K562 (cell line): ENCODE measurements at regions not wholly inside any gene's neighbourhood (a gene's known extent, or its start where the extent isn't known, plus 50 kb on each side); places are given as distances from the start of the nearest gene placed in this dataset.

Source experiments
- ATAC-seq: fragments of 200-7000 bp; cut with Tn5 transposase; 3 replicates; pipeline ENCODE4 v1.9.1; 2020; ENCODE audit warnings: moderate library complexity
- BruUV-seq: library from RNA; stranded (reverse); fragments of 400-500 nt; replicated peaks from 2 replicates; lab custom pipeline; 2021; lab: Mats Ljungman, UMichigan
- CTCF ChIA-PET: fragments of 300-600 bp; formaldehyde crosslinking; extraction: SDS; loops from one replicate; lab custom pipeline; 2021; ENCODE audit warnings: low intra/inter-chr PET ratio; lab: Yijun Ruan, JAX
- POLR2A ChIA-PET: fragments of 300-600, 350-650 bp; sonication (Branson Sonifier 250); formaldehyde crosslinking; extraction: SDS; loops from one replicate; lab custom pipeline; 2021; ENCODE audit warnings: antibody characterized with exemption, inconsistent platforms; lab: Yijun Ruan, JAX
- DNase-seq, 4 experiments: peaks; one replicate each; pipeline versions ENCODE4 v3.0.0 to v3.0.0-alpha.2; 2011 to 2018; ENCODE audit warnings: low spot score in 3 of 4, mixed read lengths in 3 of 4; ENCODE audit errors: extremely low read depth in 1 of 4
- FAIRE-seq: peaks from 2 replicates; lab custom pipeline; 2011; peaks lifted over from hg19 to GRCh38; lab: Jason Lieb, UNC
- H2AFZ ChIP-seq: 2 replicates; pipeline ENCODE4 v1.6.0; 2011; ENCODE audit warnings: low read depth, low read length, control low read depth, inconsistent platforms
- H3K27ac ChIP-seq: fragments of 200-600 bp; 3 replicates; pipeline ENCODE4 v1.8.0; 2011; ENCODE audit warnings: low read depth, mild to moderate bottlenecking, control low read depth, inconsistent platforms, low read length, moderate library complexity, mixed read lengths; ENCODE audit errors: extremely low read depth
- H3K27me3 ChIP-seq, 2 experiments: fragments of 300-600 bp in 1 of 2; 2 replicates in 1 of 2; 3 replicates in 1 of 2; pipeline versions ENCODE4 v1.6.0 to v1.8.0; 2011; ENCODE audit warnings: inconsistent platforms in 2 of 2, low read length in 2 of 2, mild to moderate bottlenecking in 1 of 2, mixed read lengths in 1 of 2, moderate library complexity in 1 of 2; ENCODE audit not compliant: control insufficient read depth in 2 of 2, insufficient read depth in 2 of 2
- H3K36me3 ChIP-seq: fragments of 300-600 bp; 3 replicates; pipeline ENCODE4 v1.8.0; 2011; ENCODE audit warnings: mild to moderate bottlenecking, low read length, inconsistent platforms; ENCODE audit not compliant: control insufficient read depth, insufficient read depth
- H3K4me1 ChIP-seq, 2 experiments: fragments of 200-600 bp in 1 of 2; replicated peaks in 1 of 2; 2 replicates in 1 of 2; 3 replicates in 1 of 2; pipeline versions ENCODE4 v1.5.1 to v1.8.0; 2011; ENCODE audit warnings: inconsistent platforms in 2 of 2, low read length in 2 of 2, mild to moderate bottlenecking in 1 of 2, mixed read lengths in 1 of 2, moderate library complexity in 1 of 2; ENCODE audit not compliant: control insufficient read depth in 2 of 2, insufficient read depth in 2 of 2
- H3K4me2 ChIP-seq: 2 replicates; pipeline ENCODE4 v1.6.1; 2011; ENCODE audit warnings: low read length, control low read depth, inconsistent platforms, mixed read lengths; ENCODE audit not compliant: insufficient read depth
- H3K4me3 ChIP-seq: fragments of 200-600 bp; sonication (generic), shearing (Covaris generic); 2 replicates; pipeline ENCODE4 v1.5.1; 2016; ENCODE audit warnings: control low read depth, inconsistent platforms
- H3K79me2 ChIP-seq: fragments of 200-600 bp; 3 replicates; pipeline ENCODE4 v1.8.0; 2011; ENCODE audit warnings: low read length, inconsistent platforms; ENCODE audit not compliant: control insufficient read depth, insufficient read depth
- H3K9ac ChIP-seq, 2 experiments: 2 replicates each; pipeline versions ENCODE4 v1.6.0 to v1.6.1; 2011; ENCODE audit warnings: low read depth in 2 of 2, low read length in 2 of 2, control low read depth in 1 of 2, inconsistent platforms in 1 of 2, mild to moderate bottlenecking in 1 of 2, mixed read lengths in 1 of 2; ENCODE audit not compliant: insufficient read depth in 1 of 2
- H3K9me1 ChIP-seq: one replicate; pipeline ENCODE4 v1.6.0; 2011; ENCODE audit warnings: inconsistent platforms, mild to moderate bottlenecking, low read length, moderate library complexity; ENCODE audit not compliant: control insufficient read depth, insufficient read depth
- H3K9me3 ChIP-seq: replicated peaks from 2 replicates; pipeline ENCODE4 v1.5.1; 2011; ENCODE audit warnings: low read depth, low read length, inconsistent platforms; ENCODE audit not compliant: control insufficient read depth, insufficient read depth
- H4K20me1 ChIP-seq: replicated peaks from 2 replicates; pipeline ENCODE4 v1.6.1; 2011; ENCODE audit warnings: low read length, inconsistent platforms, mixed read lengths; ENCODE audit not compliant: control insufficient read depth, insufficient read depth
- HSF4 ChIP-seq: fragments of 250-450 bp; sonication (Bioruptor Pico); IDR thresholded peaks from 2 replicates; pipeline ENCODE4 v2.1.2; 2022; ENCODE audit warnings: mild to moderate bottlenecking, moderate library complexity, borderline replicate concordance
- KLF6 ChIP-seq: fragments of 250-450 bp; sonication (Bioruptor Pico); IDR thresholded peaks from 2 replicates; pipeline ENCODE4 v1.4.0; 2020; ENCODE audit warnings: mild to moderate bottlenecking, moderate library complexity, borderline replicate concordance
- NFATC3 ChIP-seq: fragments of 450-650 bp; IDR thresholded peaks from 2 replicates; pipeline ENCODE4 v1.6.1; 2017; ENCODE audit warnings: mild to moderate bottlenecking
- THRB ChIP-seq: fragments of 450-650 bp; formaldehyde crosslinking; conservative IDR thresholded peaks from 2 replicates; pipeline ENCODE4 v1.4.0; 2022; ENCODE audit warnings: mild to moderate bottlenecking, missing genetic modification characterization
- ZNF165 ChIP-seq: fragments of 250-450 bp; sonication (Bioruptor Pico); IDR thresholded peaks from 2 replicates; pipeline ENCODE4 v1.4.0; 2020; ENCODE audit warnings: borderline replicate concordance
- ZNF354B ChIP-seq: fragments of 250-450 bp; sonication (Bioruptor Pico); IDR thresholded peaks from 2 replicates; pipeline ENCODE4 v1.4.0; 2020
- ZNF507 ChIP-seq: conservative IDR thresholded peaks from 2 replicates; pipeline ENCODE4 v1.6.1; 2017; ENCODE audit warnings: missing genetic modification characterization, missing compliant biosample characterization
- WGBS: fragments of 100-300 bp; shearing (Covaris generic); methylation state at CpG from one replicate; pipeline ENCODE4 v1.1.6; 2016; ENCODE audit warnings: low coverage, mixed read lengths; ENCODE audit not compliant: insufficient coverage; ENCODE audit errors: missing lambda C conversion rate; 5-methylcytosine and 5-hydroxymethylcytosine counted together
- in situ Hi-C: fragments of 300-500 bp; cut with MboI; formaldehyde crosslinking; loops from 4 replicates; pipeline ENCODE4 v1.15.0; 2018; ENCODE audit warnings: inconsistent platforms, mixed read lengths
- intact Hi-C: fragments of 100-400 bp; cut with micrococcal nuclease; formaldehyde crosslinking; loops from 2 replicates; pipeline ENCODE4 v1.14.2; 2022

- WGBS, result 0% methylated on average over 2 of the region's 2 CpGs
- H4K20me1 ChIP-seq, result no peaks in the 10 kb centered on the region
- POLR2A ChIA-PET, result no interaction called here
- no peaks in the 10 kb centered on the region; the same call in 1 of the 2 replicates for H3K9me3 ChIP-seq
- no peak overlapping the region for H3K27ac ChIP-seq
- H2AFZ ChIP-seq, result no peak overlapping the region
- no peak overlapping the region for H3K4me3 ChIP-seq
- no peaks in the 10 kb centered on the region for H3K27me3 ChIP-seq
- intact Hi-C loops, result no loop called here
- no peak for TF ChIP-seq ZNF507 (tag)
- TF ChIP-seq NFATC3, result no peak
- TF ChIP-seq THRB (CRISPR knock-in tag), result no peak
- no peak for TF ChIP-seq HSF4 (CRISPR knock-in tag)
- no peak for TF ChIP-seq ZNF165 (CRISPR knock-in tag)
- TF ChIP-seq KLF6, result no peak
- TF ChIP-seq ZNF354B (CRISPR knock-in tag), result no peak
- TF ChIP-seq, all 486 proteins: peak for 0
- no peak overlapping the region for H3K4me2 ChIP-seq
- no peak for DNase-seq
- CTCF ChIA-PET, result no interaction called here
- no peak overlapping the region for H3K9ac ChIP-seq
- no peaks in the 10 kb centered on the region for H3K9me1 ChIP-seq
- in situ Hi-C loops, result no loop called here
- no peak for FAIRE-seq
- no peaks in the 10 kb centered on the region for H3K36me3 ChIP-seq
- H3K79me2 ChIP-seq, result no peaks in the 10 kb centered on the region
- no peak for ATAC-seq
- no peaks in the 10 kb centered on the region for H3K4me1 ChIP-seq
- BruUV-seq, result no TSS peak
These were observed 322.9 kb upstream of the CXADR start for GRCh38 chr21:17189963-17190362.
